ENCODE measurements at regions not wholly inside any gene's neighbourhood (a gene's known extent, or its start where the extent isn't known, plus 50 kb on each side); places are given as distances from the start of the nearest gene placed in this dataset.

DNA sequence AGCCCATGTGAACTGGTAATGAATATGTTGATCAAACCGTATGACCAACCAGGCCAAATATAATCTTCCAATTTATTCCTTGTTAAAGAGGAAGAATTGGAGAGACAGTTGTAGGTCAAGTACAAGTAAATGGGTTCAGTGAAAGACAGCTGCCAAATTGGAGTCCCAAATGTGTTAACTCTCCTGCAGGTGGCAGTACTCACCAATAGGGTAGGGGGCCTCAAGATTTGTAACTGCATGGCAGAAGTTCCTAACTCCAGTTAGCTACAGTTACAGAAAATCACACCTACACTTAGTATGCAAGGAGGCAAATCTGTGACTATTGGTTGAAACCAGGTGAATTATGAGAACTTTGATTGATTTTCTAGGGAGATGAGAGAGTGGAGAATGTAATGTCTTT lies 278.0 kb downstream of the ZBBX start:
- TF ChIP-seq, protein P1, sequence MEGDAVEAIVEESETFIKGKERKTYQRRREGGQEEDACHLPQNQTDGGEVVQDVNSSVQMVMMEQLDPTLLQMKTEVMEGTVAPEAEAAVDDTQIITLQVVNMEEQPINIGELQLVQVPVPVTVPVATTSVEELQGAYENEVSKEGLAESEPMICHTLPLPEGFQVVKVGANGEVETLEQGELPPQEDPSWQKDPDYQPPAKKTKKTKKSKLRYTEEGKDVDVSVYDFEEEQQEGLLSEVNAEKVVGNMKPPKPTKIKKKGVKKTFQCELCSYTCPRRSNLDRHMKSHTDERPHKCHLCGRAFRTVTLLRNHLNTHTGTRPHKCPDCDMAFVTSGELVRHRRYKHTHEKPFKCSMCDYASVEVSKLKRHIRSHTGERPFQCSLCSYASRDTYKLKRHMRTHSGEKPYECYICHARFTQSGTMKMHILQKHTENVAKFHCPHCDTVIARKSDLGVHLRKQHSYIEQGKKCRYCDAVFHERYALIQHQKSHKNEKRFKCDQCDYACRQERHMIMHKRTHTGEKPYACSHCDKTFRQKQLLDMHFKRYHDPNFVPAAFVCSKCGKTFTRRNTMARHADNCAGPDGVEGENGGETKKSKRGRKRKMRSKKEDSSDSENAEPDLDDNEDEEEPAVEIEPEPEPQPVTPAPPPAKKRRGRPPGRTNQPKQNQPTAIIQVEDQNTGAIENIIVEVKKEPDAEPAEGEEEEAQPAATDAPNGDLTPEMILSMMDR (IDR thresholded peaks at IDR 0.05) = no peak
- TF ChIP-seq POLR2A (IDR thresholded peaks at IDR 0.05) (no peak), EP300 (IDR thresholded peaks at IDR 0.05) (no peak), POLR2AphosphoS5 (IDR thresholded peaks at IDR 0.05) (no peak)

Measured in gastroesophageal sphincter (tissue), 3 donors.